ENCODE measurements at regions not wholly inside any gene's neighbourhood (a gene's known extent, or its start where the extent isn't known, plus 50 kb on each side); places are given as distances from the start of the nearest gene placed in this dataset.

GRCh38 chr22:49590381-49590780 is 237.3 kb downstream of the BRD1 start:
- TF ChIP-seq CTCF (IDR thresholded peaks at IDR 0.05), result no peak
- TF ChIP-seq POLR2A (IDR thresholded peaks at IDR 0.05), result no peak

Measured in adrenal gland (tissue), 5 donors.